Activated CD4-positive, alpha-beta T cell treated with anti-CD3 and anti-CD28 coated beads for 4 hours (primary cell): ENCODE measurements at regions not wholly inside any gene's neighbourhood (a gene's known extent, or its start where the extent isn't known, plus 50 kb on each side); places are given as distances from the start of the nearest gene placed in this dataset.
"Not testable (repeated sequence)": the region's sequence is repeated elsewhere in the genome, so short reads cannot be mapped to it uniquely, and the experiment has no call there.

Source experiments
- DNase-seq, 2 donors: peaks; one replicate each; pipeline ENCODE4 v3.0.0-alpha.2; 2020

DNA sequence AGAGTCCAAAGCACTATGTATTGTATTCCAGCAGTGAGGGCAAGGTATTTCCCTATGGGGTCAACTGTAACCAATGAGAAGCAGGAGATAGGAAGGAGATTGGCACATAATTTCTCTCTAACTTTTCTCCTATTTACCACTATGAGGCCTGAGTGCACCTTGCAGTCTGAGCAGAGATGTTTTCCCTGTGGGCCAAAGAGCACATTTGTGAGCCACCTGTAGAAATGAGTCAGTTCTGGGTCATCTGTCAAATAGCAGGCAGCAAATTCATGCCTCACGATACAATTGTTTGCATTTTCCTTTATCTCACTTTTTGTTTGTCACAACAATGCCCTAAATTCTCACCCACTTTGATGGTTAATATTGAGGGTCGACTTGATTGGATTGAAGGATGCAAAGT is 547.2 kb upstream of the NCAM2 start:
- DNase-seq, result no peak

DNA sequence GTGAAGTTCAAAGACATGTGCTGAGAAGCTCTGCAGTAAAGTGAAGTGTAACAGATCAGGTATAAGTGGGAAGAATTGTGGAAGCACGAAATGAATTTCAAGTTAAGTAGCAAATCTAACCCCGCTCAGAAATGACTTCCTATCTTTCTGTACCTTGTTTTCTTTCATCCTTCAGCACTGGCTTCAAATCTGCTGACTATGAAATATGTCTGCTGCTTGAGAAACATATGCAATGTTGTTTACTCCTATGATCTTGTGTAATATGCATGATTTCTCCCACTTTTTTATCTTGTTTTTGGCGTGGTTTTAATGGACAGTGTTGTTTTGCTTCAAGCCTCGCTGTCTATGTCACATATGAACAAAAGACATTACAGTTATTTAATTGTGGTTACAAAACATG is 545.3 kb upstream of the NCAM2 start:
- no peak for DNase-seq

DNA sequence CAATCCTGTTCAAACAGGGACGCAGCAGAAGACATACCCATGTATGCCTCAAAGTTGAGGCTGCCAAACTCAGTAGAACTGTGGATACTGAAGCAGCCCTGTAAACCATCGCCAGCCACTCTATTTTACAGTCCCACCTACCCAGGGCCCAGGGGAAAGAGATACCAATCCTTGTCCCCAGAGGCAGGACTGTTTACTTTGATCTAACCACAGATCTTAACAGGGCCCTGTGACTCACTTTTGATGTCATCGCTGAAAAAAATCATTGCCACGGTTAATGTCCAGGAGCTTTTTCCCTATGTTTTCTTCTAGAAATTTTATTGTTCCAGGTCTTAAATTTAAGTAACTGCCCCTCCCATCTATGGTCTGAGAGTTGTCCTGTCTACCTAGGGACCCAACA is 538.4 kb upstream of the NCAM2 start:
- no peak for DNase-seq

DNA sequence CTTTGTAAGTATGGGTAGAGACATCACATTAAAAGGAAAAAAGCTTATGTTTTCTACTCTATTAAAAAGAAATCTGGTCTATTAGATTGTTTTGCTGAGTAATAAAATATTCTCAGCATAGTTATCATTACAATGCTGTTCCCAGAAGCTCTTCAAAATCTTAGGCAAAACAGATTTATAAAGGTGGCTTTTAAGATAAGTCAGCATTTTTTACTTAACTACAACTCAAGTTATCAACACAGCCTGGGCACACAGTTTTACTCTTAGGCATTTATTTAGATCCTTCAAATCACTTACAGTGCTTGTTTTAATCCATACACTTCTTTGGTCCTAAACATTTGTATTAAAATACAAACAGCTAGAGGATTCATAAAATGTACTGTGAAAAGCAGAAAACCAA is 534.8 kb upstream of the NCAM2 start:
- DNase-seq, result no peak

DNA sequence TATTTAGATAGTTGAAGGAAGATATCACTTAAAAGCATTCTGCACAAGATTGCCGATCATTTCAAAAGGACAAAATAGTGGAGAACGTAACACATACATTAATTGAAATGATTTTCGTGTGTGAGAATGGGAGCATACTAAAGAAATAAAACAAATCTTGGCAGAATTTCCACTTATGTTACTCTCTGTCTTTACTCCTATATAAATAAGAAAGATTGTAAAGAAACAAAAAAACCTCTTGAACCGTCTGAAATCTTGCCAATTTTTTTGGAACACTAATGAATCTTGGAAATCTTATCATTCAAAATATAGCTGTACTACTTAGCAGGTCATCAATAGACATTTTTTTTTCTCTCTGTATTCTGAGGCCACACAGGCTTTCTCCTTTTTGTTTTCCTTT is 528.8 kb upstream of the NCAM2 start:
- DNase-seq, result no peak

DNA sequence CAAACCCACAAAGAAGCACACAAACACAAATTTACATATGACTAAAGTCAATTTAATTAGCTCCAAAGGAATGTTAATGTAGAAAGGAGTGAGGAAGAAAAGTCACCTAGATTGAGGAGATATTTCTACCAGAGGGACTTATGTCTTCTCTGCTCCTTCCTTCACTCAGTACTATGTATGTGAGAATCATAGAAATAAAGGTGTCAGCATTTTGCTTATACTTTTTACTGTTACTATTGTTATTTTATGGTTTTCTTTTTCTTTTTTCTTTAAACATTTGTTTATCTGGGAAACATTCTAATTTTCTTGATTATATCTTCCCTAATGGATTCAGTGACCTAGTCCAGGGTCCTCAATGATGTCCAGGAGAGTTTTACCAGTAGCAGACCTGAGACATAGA is 511.9 kb upstream of the NCAM2 start:
- DNase-seq, result no peak

DNA sequence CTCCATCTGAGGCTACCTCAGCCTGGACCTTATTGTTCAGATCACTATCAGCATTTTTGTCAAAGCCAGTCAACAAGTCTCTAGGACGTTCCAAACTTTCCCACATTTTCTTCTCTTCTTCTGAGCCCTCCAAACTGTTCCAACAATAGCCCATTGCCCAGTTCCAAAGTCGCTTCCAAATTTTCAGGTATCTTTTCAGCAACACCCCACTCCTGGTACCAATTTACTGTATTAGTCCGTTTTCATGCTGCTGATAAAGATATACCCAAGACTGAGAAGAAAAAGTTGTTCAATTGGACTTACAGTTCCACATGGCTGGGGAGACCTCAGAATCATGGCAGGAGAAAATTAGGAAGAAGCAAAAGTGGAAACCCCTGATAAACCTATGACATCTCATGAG is 495.3 kb upstream of the NCAM2 start:
- DNase-seq, result not testable (repeated sequence)

DNA sequence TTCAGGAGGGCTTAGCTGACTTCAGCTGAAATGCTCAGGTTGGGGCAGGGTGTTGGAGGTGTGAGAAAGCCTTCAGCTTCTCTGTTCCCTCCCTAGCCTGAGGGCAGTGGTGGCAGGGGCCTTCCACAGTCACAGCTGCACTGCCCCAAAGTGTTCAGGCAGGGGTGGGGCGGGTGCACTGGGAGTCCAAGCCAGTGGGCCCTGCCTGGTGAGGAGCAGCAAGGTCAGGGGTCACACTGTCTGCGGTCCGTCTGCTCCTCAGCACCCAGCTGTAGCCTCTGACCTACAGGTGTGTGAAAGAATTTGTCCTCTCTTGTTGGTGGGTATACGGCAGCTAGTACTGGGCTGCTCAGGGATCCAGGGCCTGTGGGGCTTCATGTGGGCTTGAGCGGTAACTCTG is 490.4 kb upstream of the NCAM2 start:
- DNase-seq, result no peak

DNA sequence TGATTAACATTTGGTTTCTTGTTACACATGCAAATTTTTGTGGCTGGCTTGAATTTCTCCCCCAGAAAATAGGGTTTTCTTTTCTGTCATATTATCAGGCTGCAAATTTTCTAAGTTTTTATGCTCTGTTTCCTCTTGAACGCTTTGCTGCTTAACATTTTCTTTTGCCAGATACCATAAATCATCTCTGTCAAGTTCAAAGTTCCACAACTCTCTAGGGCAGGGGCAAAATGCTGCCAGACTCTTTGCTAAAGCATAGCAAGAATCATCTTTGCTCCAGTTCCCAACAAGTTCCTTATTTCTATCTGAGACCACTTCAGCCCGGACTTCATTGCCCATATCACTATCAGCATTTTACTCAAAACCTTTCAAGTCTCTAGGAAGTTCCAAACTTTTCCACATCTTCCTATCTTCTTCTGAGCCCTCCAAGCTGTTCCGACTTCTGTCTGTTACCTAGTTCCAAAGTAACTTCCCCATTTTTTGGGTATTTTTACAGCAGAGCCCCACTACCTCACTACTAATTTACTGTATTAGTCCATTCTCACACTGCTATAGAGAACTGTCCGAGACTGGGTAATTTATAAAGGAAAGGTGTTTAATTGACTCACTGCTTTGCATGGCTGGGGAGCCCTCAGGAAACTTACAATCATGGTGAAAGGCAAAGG is 486.9 kb upstream of the NCAM2 start:
- no peak for DNase-seq

DNA sequence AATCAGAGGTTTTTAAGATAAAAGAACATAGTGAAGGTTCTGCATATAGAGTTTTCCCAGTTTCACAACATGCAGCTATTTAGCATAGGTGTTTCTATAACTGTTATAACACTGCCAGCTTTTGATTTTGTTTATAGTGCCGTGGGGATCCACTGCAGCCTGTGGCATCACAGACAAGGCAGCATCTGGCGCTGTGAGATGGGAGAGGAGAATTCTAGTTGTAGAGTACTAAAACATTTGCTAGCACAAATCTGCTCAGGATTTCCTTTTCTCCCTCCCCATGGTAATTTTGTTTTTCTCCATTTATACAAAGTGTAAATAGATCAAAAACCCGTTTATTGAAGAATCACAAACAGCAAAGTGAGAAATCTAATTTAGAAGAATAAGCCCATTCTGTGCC is 482.8 kb upstream of the NCAM2 start:
- no peak for DNase-seq

DNA sequence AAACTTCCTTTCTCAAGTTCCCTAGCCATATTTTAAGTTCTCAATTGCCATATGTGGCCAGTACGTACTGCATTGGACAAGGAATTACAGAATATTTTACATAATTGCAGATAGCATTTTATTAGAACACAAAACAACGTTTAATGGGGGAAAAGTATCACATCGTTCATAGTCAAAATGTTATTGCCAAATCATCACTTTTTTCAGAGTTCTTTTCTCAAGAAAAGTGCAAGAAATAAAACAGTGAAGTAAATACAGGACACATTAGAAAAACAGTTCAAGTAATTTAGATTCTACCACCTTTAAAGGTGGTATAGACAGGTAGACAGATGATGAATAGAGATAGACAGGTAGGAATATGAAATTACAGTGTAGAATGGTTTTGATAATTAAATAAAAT is 479.1 kb upstream of the NCAM2 start:
- DNase-seq, result no peak

DNA sequence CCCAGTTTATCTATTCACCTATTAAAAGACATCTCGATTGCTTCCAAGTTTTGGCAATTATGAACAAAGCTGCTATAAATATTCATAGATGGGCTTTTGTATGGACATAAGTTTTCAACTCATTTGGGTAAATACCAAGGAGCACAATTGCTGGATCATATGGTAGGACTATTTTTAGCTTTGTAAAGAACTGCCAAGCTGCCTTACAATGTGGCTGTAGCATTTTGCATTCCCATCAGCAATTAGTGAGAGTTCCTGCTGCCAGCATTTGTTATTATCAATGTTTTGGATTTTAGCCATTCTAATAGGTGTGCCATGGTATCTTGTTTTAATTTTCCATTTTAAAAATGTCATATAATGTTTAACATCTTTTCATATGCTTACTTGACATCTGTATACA is 475.6 kb upstream of the NCAM2 start:
- DNase-seq, result no peak

DNA sequence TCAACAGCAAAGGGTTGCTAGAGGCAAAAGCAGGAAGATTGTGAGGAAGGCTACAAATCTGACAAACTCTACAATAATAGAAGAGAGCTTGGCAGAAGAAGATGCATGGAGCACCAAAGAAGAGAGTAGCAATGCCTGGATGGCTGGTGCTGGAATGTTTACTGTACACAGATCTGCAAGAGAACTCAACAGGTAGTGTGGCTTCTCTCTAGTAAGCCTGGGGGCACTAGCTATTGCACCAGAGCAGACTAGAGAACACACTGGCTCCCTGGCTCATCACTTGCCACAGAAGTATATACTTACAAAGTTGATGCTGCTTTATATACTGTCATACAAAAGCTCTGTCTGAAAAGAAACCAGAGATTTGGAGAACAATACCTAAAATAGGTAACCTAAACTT is 475.0 kb upstream of the NCAM2 start:
- DNase-seq, result no peak

DNA sequence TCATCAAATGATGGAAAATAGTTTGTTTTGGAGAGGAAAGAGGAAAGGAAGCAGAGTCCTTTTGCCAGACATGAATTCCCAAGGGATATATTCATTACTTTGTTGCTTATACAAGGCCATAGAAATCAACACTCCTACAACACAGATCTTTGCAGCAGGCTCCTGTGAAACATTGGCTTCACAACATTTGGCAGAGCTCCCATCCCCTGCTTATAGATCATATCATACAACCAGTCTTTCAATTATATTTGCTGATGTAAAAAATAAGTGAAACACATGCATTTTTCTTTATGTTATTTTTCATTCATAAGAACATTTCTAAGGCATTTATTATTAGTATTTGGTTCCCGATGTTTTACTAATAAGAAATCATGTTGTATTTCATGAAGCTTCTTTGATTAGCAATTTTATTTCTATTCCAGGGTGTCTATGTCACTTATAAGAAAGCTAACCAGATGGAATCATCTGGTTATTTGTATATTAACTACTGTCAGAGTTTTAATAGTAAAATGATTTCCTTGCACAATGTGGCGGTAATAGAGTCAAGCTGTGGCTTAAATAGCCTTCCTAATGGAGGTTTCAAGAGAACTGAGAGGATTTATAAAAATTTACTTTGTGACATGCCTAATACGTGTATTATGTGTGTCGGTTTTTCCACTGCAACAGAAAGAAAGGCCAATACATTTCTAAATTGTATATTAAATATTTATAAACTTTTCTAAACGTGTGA is 470.3 kb upstream of the NCAM2 start:
- DNase-seq, result no peak

DNA sequence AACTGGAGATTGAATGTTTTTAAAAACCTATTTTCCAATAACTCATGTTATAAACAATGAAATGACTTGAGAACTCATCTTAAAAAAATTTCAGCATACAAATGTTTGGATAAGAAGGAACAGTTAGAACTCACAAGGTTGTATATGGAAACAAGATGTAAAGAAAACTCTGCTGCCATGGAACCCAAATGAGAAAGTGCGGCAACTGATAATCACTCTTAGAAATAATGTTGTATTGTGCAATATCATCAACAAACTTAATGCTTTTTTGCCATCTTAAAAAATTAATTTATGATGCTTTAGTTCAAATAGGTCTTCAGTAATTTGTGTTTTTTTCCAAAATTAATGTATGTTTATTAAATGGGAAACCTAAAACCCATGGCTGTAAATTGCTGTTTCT is 461.1 kb upstream of the NCAM2 start:
- DNase-seq, result no peak

DNA sequence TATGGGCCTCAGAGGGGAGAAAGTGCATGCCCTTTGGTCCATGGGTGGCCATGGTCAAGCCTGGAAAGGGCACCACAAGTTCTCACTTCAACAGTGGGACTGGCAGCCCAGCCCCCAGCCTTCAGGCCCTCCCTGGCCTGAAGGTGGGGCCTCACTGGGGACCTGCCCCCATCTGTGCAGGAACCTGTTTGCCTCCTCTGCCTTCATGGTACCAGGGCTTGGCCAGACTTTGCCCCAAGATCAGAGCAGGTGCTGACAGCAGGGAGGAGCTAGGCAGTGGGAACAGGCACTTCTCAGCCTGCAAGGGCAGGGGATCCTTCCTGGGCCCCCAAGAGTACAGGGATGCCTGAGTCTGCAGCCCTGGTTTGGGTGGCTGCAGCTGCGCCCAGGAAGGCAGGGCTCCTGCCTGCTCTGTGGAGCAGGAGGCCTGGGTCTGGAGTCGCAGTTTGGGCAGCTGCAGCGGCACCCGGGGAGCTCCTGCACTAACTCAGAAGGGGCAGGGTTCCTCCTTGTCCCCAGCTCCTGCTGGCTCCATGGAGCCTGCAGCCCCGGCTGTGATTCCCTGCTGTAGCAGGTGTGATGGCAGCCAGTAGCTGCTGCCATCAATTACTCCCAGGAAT is 460.1 kb upstream of the NCAM2 start:
- no peak for DNase-seq

DNA sequence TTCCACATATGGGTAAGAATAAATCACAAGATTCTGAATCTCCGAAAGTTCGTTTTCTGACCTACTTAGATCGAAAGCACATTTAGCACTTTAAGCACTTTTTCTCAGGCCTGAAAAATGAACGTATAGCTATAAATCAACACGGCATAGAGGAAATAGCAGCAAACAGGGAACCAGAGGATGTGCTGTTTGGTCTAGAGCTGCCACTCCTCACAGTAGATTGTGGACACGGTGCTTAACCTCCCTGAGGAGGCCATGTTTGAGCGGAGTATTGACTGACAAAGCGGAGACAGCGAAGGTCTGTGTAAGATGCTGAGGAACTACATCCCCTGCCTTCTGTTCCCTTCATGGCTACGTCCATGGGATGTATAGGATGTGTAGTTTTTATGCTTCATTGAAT is 452.8 kb upstream of the NCAM2 start:
- no peak for DNase-seq

DNA sequence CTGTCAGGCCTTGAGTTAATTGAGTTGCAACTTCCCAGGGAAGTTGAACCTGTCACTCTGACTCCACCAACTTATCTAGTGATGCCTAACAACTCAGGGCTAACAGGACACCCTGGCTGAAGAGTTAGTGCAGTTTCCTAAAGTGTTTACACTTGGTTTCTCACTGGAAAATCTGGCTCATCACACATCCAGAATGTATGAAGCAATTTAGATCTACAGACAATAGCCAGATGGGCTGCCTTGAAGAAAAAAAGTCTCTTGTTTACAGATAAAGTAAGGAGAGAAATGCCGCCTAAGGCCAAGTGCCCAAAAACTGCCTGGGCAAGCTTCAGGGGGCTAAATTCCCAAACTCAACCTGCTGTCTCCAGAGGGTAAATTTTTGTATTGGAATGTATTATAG is 446.3 kb upstream of the NCAM2 start:
- DNase-seq, result no peak

DNA sequence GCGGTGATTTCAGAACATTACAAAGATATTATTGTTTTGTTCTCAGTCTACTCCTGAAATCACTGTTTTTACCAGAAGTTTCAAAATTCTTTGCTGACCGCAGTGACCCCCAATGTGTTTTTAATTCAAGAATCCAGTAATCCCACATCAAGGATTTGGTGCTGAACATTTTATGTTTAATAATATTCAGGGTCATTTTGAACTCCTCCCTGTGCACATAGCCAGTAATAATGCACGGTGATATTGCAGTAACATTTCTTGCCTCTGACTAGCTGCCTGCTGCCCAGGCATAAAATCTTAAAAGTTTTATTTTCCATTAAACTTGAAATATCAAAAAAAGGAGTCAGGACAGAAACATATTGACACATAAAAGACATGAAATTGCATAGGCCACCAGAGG is 443.4 kb upstream of the NCAM2 start:
- DNase-seq, result no peak

DNA sequence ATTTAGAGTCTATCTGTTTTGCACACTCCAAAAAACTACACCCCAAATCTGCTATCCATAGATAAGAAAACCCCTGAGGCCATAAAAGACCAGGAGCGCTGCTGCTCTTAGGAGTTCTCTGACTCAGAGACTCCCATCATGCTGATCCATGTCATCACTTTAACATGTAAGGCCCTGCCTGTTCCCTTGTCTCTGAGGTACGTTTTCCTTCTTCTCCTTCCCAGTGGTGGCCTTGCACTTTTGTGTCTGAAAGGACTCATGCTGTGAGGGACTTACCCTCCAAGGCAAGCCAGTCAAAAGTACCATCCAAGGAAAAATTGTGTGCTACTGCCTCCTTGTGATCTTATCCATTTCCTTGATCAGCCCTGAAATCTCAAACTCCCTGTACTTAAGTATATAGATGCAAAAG is 427.4 kb upstream of the NCAM2 start:
- DNase-seq, result no peak

DNA sequence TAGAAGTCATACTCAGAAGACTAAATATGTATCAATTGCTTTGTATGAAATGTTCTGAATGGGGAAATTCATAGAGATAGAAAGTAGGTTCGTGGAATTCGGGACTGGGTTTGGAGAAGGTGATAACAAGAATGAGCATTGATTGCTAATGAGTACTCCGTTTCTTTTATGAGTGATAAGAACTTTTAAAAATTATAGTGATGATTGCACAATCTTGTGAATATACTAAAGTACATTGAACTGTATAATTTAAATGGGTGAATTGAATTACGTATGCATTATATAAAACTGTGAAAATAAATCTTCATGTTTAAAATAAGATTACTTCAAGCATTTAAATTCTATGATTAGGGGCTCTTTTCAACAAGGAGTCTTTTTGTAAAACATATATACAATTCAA is 425.6 kb upstream of the NCAM2 start:
- no peak for DNase-seq

DNA sequence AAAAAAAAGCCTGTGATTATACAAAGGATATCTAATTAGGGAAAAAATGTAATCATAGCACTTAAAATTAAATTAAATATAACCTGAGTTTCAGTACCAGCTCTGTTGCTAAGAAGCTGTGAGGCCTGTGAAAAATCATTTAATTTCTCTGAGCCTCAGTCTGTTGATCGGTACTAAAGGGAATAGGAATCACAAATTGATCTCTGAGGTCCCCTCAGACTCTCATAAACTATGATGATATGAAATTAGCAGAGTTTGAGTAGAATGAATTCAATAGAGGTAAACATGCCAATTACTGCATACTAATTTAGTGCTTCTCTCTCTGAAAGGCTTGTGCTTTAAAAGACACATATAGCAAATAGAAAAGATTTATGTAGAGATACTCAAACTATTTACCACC is 416.8 kb upstream of the NCAM2 start:
- no peak for DNase-seq

DNA sequence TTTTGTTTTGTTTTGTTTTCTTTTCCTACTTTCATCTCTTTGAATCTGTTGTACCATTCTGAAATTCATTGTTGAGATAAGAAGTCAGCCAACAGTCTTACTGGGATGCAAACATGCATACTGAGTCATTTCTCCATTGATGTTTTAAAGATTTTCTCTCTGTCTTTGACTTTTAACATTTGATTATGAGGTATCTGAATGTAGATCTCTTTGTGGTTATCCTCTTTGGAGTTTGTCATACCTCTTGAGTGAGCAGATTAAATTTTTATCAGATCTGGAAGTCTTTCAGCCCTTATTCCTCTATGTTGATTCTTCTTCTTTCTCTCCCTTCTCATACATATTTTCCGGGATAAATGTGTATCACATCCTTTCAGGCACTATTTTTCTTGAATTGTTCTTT is 406.9 kb upstream of the NCAM2 start:
- DNase-seq, result no peak

DNA sequence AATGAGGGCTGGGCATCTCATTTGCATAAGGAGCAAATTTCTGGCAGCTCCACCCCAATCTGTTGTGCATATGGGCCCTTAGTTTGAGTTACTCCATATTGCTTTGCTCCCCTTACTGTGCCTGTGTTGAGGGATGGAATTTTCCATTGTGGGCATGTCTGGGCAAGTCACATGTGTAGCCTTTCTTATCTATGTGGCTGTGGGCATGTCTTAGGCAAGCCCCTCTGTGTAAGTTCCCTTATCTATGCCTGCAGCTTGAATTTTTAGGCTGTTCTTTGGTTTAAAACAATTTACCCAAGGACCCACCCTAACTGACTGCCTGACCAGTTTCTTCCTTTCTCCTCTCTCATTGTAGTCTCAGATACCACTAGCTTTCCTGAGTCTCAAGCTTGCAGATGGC is 405.7 kb upstream of the NCAM2 start:
- no peak for DNase-seq

DNA sequence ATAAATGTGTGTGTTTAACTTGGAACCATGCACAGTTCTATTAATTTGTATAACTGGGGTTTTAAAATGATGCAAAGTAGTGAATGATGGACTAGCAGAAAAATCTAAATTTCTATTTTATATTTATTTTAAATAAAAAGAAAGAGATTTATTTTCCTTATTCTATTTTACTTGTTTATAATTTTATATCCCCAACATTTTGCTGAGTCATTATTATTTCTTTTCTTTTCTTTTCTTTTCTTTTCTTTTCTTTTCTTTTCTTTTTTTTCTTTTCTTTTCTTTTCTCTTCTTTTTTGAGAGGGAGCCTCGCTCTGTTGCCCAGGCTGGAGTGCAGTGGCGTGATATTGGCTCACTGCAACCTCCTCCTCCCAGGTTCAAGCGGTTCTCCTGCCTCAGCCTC is 395.0 kb upstream of the NCAM2 start:
- DNase-seq, result no peak
